Spleen (tissue), 11 donors: ENCODE measurements at regions not wholly inside any gene's neighbourhood (a gene's known extent, or its start where the extent isn't known, plus 50 kb on each side); places are given as distances from the start of the nearest gene placed in this dataset.

Source experiments
- DNase-seq: peaks from one replicate; pipeline ENCODE4 v3.0.0-alpha.2; 2020
- H3K27ac ChIP-seq, 8 donors: fragments of 200-600 bp; sonication (generic) in 7 of 8; 1 replicate in 4 of 8; 2 replicates in 4 of 8; pipeline versions ENCODE4 v1.5.0 to v1.8.0; 2016 to 2021; ENCODE audit warnings: inconsistent platforms in 4 of 8, mild to moderate bottlenecking in 4 of 8, moderate library complexity in 1 of 8
- H3K27me3 ChIP-seq, 7 donors: fragments of 200-600 bp; sonication (generic) in 6 of 7; replicated peaks in 1 of 7; 1 replicate in 4 of 7; 2 replicates in 3 of 7; pipeline versions ENCODE4 v1.5.0 to v1.8.0; 2016 to 2021; ENCODE audit warnings: inconsistent platforms in 3 of 7, mild to moderate bottlenecking in 1 of 7
- H3K36me3 ChIP-seq, 6 donors: fragments of 200-600 bp; sonication (generic) in 5 of 6; 1 replicate in 4 of 6; 2 replicates in 2 of 6; pipeline versions ENCODE4 v1.5.0 to v1.8.0; 2016 to 2021; ENCODE audit warnings: inconsistent platforms in 2 of 6
- H3K4me1 ChIP-seq, 6 donors: fragments of 200-600 bp; sonication (generic) in 5 of 6; 1 replicate in 3 of 6; 2 replicates in 3 of 6; pipeline versions ENCODE4 v1.5.0 to v1.8.0; 2016 to 2021; ENCODE audit warnings: inconsistent platforms in 3 of 6
- H3K4me3 ChIP-seq, 8 donors: fragments of 200-600 bp; sonication (generic) in 7 of 8; 1 replicate in 4 of 8; 2 replicates in 4 of 8; pipeline versions ENCODE4 v1.5.0 to v1.8.0; 2016 to 2021; ENCODE audit warnings: inconsistent platforms in 4 of 8, mild to moderate bottlenecking in 4 of 8, moderate library complexity in 2 of 8
- H3K9me3 ChIP-seq, 8 donors: fragments of 200-600 bp; sonication (generic) in 7 of 8; 1 replicate in 4 of 8; 2 replicates in 4 of 8; pipeline versions ENCODE4 v1.5.0 to v1.8.0; 2016 to 2021; ENCODE audit warnings: inconsistent platforms in 4 of 8
- POLR2A ChIP-seq, 3 donors: fragments of 450-650 bp; IDR thresholded peaks; one replicate each; pipeline ENCODE4 v1.5.1; 2017; ENCODE audit warnings: antibody characterized with exemption in 3 of 3, mild to moderate bottlenecking in 1 of 3
- POLR2AphosphoS5 ChIP-seq, 3 donors: sonication (generic); formaldehyde crosslinking; IDR thresholded peaks; one replicate each; pipeline ENCODE4 v1.5.1; 2017; ENCODE audit warnings: antibody characterized with exemption in 3 of 3
- WGBS, 5 donors: extraction: QIAGEN DNeasy Blood & Tissue Kit in 3 of 5; methylation state at CpG; one replicate each; pipeline versions ENCODE4 v1.1.5 to v1.1.7; 2013 to 2018; 5-methylcytosine and 5-hydroxymethylcytosine counted together
- intact Hi-C: fragments of 100-400 bp; cut with DNase I; formaldehyde crosslinking; loops from one replicate; pipeline ENCODE4 v1.15.0; 2023; ENCODE audit warnings: low total_unique reads
- TF ChIP-seq, protein P1 (sequence below), 11 experiments: fragments of 200-600 bp in 7 of 11; fragments of 450-650 bp in 4 of 11; sonication (generic) in 4 of 11; IDR thresholded peaks in 8 of 11; conservative IDR thresholded peaks in 3 of 11; 1 replicate in 7 of 11; 2 replicates in 4 of 11; pipeline versions ENCODE4 v1.4.0 to v1.8.0; 2016 to 2021; ENCODE audit warnings: antibody characterized with exemption in 11 of 11, inconsistent platforms in 4 of 11, mild to moderate bottlenecking in 1 of 11
- donor health status: healthy with polysubstance abuse.
- donor health status: DM: no; HTN: no; CAD: no; lungs with moderate emphysema.
- donor health status: DM: no; HTN: no; CAD: no.
- donor health status: Bipolar disorder and iron deficiency.
- donor health status: healthy.
- donor health status: DM: no; HTN: no; CAD: no.
- donor health status: DM: yes; HTN: yes; CAD: no.

- WGBS, 5 donors, result 74 to 89% (median 84%) methylated on average over 8 of the region's 8 CpGs
- Histone ChIP-seq H3K36me3 (no peaks in the 10 kb centered on the region), H3K27ac (no peak overlapping the region), H3K27me3 (peaks cover 0 to 5% (median 0%) of the 10 kb centered on the region in 7 donors), H3K4me1 (no peaks in the 10 kb centered on the region), H3K9me3 (no peaks in the 10 kb centered on the region), H3K4me3 (no peak overlapping the region)
- TF ChIP-seq POLR2AphosphoS5 (IDR thresholded peaks at IDR 0.05), result no peak
- TF ChIP-seq POLR2A (IDR thresholded peaks at IDR 0.05), result no peak
- TF ChIP-seq, protein P1, sequence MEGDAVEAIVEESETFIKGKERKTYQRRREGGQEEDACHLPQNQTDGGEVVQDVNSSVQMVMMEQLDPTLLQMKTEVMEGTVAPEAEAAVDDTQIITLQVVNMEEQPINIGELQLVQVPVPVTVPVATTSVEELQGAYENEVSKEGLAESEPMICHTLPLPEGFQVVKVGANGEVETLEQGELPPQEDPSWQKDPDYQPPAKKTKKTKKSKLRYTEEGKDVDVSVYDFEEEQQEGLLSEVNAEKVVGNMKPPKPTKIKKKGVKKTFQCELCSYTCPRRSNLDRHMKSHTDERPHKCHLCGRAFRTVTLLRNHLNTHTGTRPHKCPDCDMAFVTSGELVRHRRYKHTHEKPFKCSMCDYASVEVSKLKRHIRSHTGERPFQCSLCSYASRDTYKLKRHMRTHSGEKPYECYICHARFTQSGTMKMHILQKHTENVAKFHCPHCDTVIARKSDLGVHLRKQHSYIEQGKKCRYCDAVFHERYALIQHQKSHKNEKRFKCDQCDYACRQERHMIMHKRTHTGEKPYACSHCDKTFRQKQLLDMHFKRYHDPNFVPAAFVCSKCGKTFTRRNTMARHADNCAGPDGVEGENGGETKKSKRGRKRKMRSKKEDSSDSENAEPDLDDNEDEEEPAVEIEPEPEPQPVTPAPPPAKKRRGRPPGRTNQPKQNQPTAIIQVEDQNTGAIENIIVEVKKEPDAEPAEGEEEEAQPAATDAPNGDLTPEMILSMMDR (IDR thresholded peaks at IDR 0.05 in 8 of 11, conservative IDR thresholded peaks at IDR 0.05 in 3 of 11), result no peak
- intact Hi-C loops, result no loop called here
- no peak for DNase-seq
These were observed 151.4 kb upstream of the CPSF6 start for GRCh38 chr12:69087986-69088385.

- no peak for DNase-seq
- Histone ChIP-seq H3K27me3 (peaks cover 0 to 11% (median 0%) of the 10 kb centered on the region in 7 donors), H3K4me3 (no peak overlapping the region), H3K27ac (no peak overlapping the region), H3K36me3 (no peaks in the 10 kb centered on the region), H3K4me1 (no peaks in the 10 kb centered on the region), H3K9me3 (no peaks in the 10 kb centered on the region)
- intact Hi-C loops, result no loop called here
- WGBS, 5 donors, result 75 to 95% (median 86%) methylated on average over 1 of the region's 1 CpG
- TF ChIP-seq POLR2A (IDR thresholded peaks at IDR 0.05) (no peak), POLR2AphosphoS5 (IDR thresholded peaks at IDR 0.05) (no peak)
- TF ChIP-seq, protein P1 (IDR thresholded peaks at IDR 0.05 in 8 of 11, conservative IDR thresholded peaks at IDR 0.05 in 3 of 11), result no peak
These were observed 148.6 kb upstream of the CPSF6 start for GRCh38 chr12:69090722-69091121.

GRCh38 chr12:69091442-69092017 is 147.8 kb upstream of the CPSF6 start:
- DNase-seq, result no peak
- intact Hi-C loops, result no loop called here
- peaks cover 0 to 14% (median 0%) of the 10 kb centered on the region in 7 donors for H3K27me3 ChIP-seq
- H3K9me3 ChIP-seq, result no peaks in the 10 kb centered on the region
- no peak overlapping the region for H3K27ac ChIP-seq
- no peaks in the 10 kb centered on the region for H3K36me3 ChIP-seq
- TF ChIP-seq, protein P1 (IDR thresholded peaks at IDR 0.05 in 8 of 11, conservative IDR thresholded peaks at IDR 0.05 in 3 of 11), result no peak
- TF ChIP-seq POLR2AphosphoS5 (IDR thresholded peaks at IDR 0.05), result no peak
- TF ChIP-seq POLR2A (IDR thresholded peaks at IDR 0.05), result no peak
- H3K4me3 ChIP-seq, result no peak overlapping the region
- H3K4me1 ChIP-seq, result no peaks in the 10 kb centered on the region
- 58 to 80% (median 68%) methylated on average over 6 of the region's 6 CpGs for WGBS, 5 donors

GRCh38 chr12:69092137-69092536 is 147.2 kb upstream of the CPSF6 start:
- no peak for TF ChIP-seq POLR2AphosphoS5 (IDR thresholded peaks at IDR 0.05)
- TF ChIP-seq, protein P1 (IDR thresholded peaks at IDR 0.05 in 8 of 11, conservative IDR thresholded peaks at IDR 0.05 in 3 of 11), result no peak
- TF ChIP-seq POLR2A (IDR thresholded peaks at IDR 0.05), result no peak
- no peak overlapping the region for H3K27ac ChIP-seq
- H3K36me3 ChIP-seq, result no peaks in the 10 kb centered on the region
- 92 to 97% (median 93%) methylated on average over 4 of the region's 4 CpGs for WGBS, 5 donors
- H3K9me3 ChIP-seq, result no peaks in the 10 kb centered on the region
- DNase-seq, result no peak
- no peak overlapping the region for H3K4me3 ChIP-seq
- H3K4me1 ChIP-seq, result no peaks in the 10 kb centered on the region
- intact Hi-C loops, result no loop called here
- peaks cover 0 to 19% (median 0%) of the 10 kb centered on the region in 7 donors for H3K27me3 ChIP-seq
